ENCODE measurements at regions not wholly inside any gene's neighbourhood (a gene's known extent, or its start where the extent isn't known, plus 50 kb on each side); places are given as distances from the start of the nearest gene placed in this dataset.
"Not testable (repeated sequence)": the region's sequence is repeated elsewhere in the genome, so short reads cannot be mapped to it uniquely, and the experiment has no call there.

- no peak for DNase-seq (ENCODE audit: low read depth)
Measured at GRCh38 chr3:153373606-153374005, 211.6 kb downstream of the RAP2B start.

- not testable (repeated sequence) for DNase-seq (ENCODE audit: low read depth)
Measured at GRCh38 chr3:153378366-153378765, 216.3 kb downstream of the RAP2B start.

- no peak for DNase-seq (ENCODE audit: low read depth)
Measured at GRCh38 chr3:153379516-153379915, 217.5 kb downstream of the RAP2B start.

- no peak for DNase-seq (ENCODE audit: low read depth)
Measured at GRCh38 chr3:153385343-153385742, 223.3 kb downstream of the RAP2B start.

GRCh38 chr3:153392363-153392762, 230.3 kb downstream of the RAP2B start:
- DNase-seq (ENCODE audit: low read depth): no peak

- no peak for DNase-seq (ENCODE audit: low read depth)
Measured at GRCh38 chr3:153394017-153394416, 232.0 kb downstream of the RAP2B start.

GRCh38 chr3:153396581-153396980, 234.6 kb downstream of the RAP2B start:
- DNase-seq (ENCODE audit: low read depth): no peak

GRCh38 chr3:153397794-153398193, 235.8 kb downstream of the RAP2B start:
- DNase-seq (ENCODE audit: low read depth): no peak

- DNase-seq (ENCODE audit: low read depth): no peak
Measured at GRCh38 chr3:153399636-153400035, 237.6 kb downstream of the RAP2B start.

- DNase-seq (ENCODE audit: low read depth): no peak
Measured at GRCh38 chr3:153400641-153401040, 238.6 kb downstream of the RAP2B start.

- no peak for DNase-seq (ENCODE audit: low read depth)
Measured at GRCh38 chr3:153404157-153404556, 242.1 kb downstream of the RAP2B start.

GRCh38 chr3:153405320-153405719, 243.3 kb downstream of the RAP2B start:
- DNase-seq (ENCODE audit: low read depth): not testable (repeated sequence)

- DNase-seq (ENCODE audit: low read depth): no peak
Measured at GRCh38 chr3:153410517-153410916, 248.5 kb downstream of the RAP2B start.

GRCh38 chr3:153414982-153415381, 253.0 kb downstream of the RAP2B start:
- DNase-seq (ENCODE audit: low read depth): no peak

- DNase-seq (ENCODE audit: low read depth): no peak
Measured at GRCh38 chr3:153422314-153422713, 260.3 kb downstream of the RAP2B start.

- DNase-seq (ENCODE audit: low read depth): not testable (repeated sequence)
Measured at GRCh38 chr3:153423820-153424219, 261.8 kb downstream of the RAP2B start.

- DNase-seq (ENCODE audit: low read depth): no peak
Measured at GRCh38 chr3:153426344-153426743, 264.3 kb downstream of the RAP2B start.

GRCh38 chr3:153426803-153427202, 264.8 kb downstream of the RAP2B start:
- DNase-seq (ENCODE audit: low read depth): no peak

- DNase-seq (ENCODE audit: low read depth): no peak
Measured at GRCh38 chr3:153429821-153430220, 267.8 kb downstream of the RAP2B start.

GRCh38 chr3:153431076-153431475, 269.1 kb downstream of the RAP2B start:
- DNase-seq (ENCODE audit: low read depth): no peak

- DNase-seq (ENCODE audit: low read depth): no peak
Measured at GRCh38 chr3:153437666-153438065, 275.6 kb downstream of the RAP2B start.

- no peak for DNase-seq (ENCODE audit: low read depth)
Measured at GRCh38 chr3:153438271-153438670, 276.2 kb downstream of the RAP2B start.

- DNase-seq (ENCODE audit: low read depth): no peak
Measured at GRCh38 chr3:153439780-153440179, 277.8 kb downstream of the RAP2B start.

- no peak for DNase-seq (ENCODE audit: low read depth)
Measured at GRCh38 chr3:153440311-153440710, 278.3 kb downstream of the RAP2B start.

GRCh38 chr3:153442386-153442785, 280.4 kb downstream of the RAP2B start:
- no peak for DNase-seq (ENCODE audit: low read depth)
